PFSK-1 (cell line): ENCODE measurements at regions not wholly inside any gene's neighbourhood (a gene's known extent, or its start where the extent isn't known, plus 50 kb on each side); places are given as distances from the start of the nearest gene placed in this dataset.

Experiments
- POLR2AphosphoS5 ChIP-seq: IDR thresholded peaks from 2 replicates; pipeline ENCODE4 v1.6.1; 2012; ENCODE audit warnings: low read depth, mild to moderate bottlenecking, control low read depth, low read length, moderate library complexity
- REST ChIP-seq, 2 experiments: IDR thresholded peaks; 2 replicates each; pipeline versions ENCODE4 v1.6.1 to v1.8.0; 2011 to 2012; ENCODE audit warnings: low read depth in 2 of 2, low read length in 2 of 2, control low read depth in 1 of 2, inconsistent platforms in 1 of 2, mild to moderate bottlenecking in 1 of 2, moderate library complexity in 1 of 2; ENCODE audit not compliant: insufficient read depth in 1 of 2
- SIN3A ChIP-seq: IDR thresholded peaks from 2 replicates; pipeline ENCODE4 v1.6.1; 2012; ENCODE audit warnings: mild to moderate bottlenecking, low read length, moderate library complexity, borderline replicate concordance; ENCODE audit not compliant: insufficient read depth

GRCh38 chr2:64819774-64820688 lies 166.3 kb upstream of the SERTAD2 start:
- TF ChIP-seq POLR2AphosphoS5 (no peak), SIN3A (no peak), REST (IDR thresholded peaks at IDR 0.05; ENCODE audit: insufficient read depth in 1 of 2, low read depth in 2 of 2, low read length in 2 of 2) (no peak)
